HG02623 (cell line): ENCODE measurements at regions not wholly inside any gene's neighbourhood (a gene's known extent, or its start where the extent isn't known, plus 50 kb on each side); places are given as distances from the start of the nearest gene placed in this dataset.

Experiments
- ATAC-seq: cut with Tn5 transposase; IDR thresholded peaks from one replicate; pipeline ENCODE4 v1.9.1; 2021; ENCODE audit warnings: moderate library complexity; ENCODE audit not compliant: unreplicated experiment

GRCh38 chr4:142960867-142961644 is 115.0 kb upstream of the INPP4B start:
- no peak for ATAC-seq

GRCh38 chr4:142961866-142962265 is 115.8 kb upstream of the INPP4B start:
- no peak for ATAC-seq

GRCh38 chr4:142974328-142974727 is 128.2 kb upstream of the INPP4B start:
- no peak for ATAC-seq

GRCh38 chr4:142975618-142976017 is 129.5 kb upstream of the INPP4B start:
- ATAC-seq = no peak

- ATAC-seq = no peak
These were observed 130.4 kb upstream of the INPP4B start for GRCh38 chr4:142976482-142976881.

GRCh38 chr4:142977182-142977581 is 131.1 kb upstream of the INPP4B start:
- no peak for ATAC-seq

- ATAC-seq = no peak
These were observed 137.0 kb upstream of the INPP4B start for GRCh38 chr4:142983065-142983464.

- ATAC-seq = no peak
These were observed 137.5 kb upstream of the INPP4B start for GRCh38 chr4:142983589-142983988.

- no peak for ATAC-seq
These were observed 138.9 kb upstream of the INPP4B start for GRCh38 chr4:142984871-142985585.

- no peak for ATAC-seq
These were observed 168.5 kb upstream of the USP38 start for GRCh38 chr4:143016171-143016570.

- no peak for ATAC-seq
These were observed 167.5 kb upstream of the USP38 start for GRCh38 chr4:143017210-143017609.

- ATAC-seq = no peak
These were observed 165.4 kb upstream of the USP38 start for GRCh38 chr4:143019351-143019750.

GRCh38 chr4:143021384-143021783 is 163.3 kb upstream of the USP38 start:
- peak; percentile 76 for ATAC-seq

GRCh38 chr4:143023239-143023918 is 161.3 kb upstream of the USP38 start:
- ATAC-seq = no peak

GRCh38 chr4:143025081-143025704 is 159.5 kb upstream of the USP38 start:
- ATAC-seq = peak; percentile 45

- ATAC-seq = no peak
These were observed 158.1 kb upstream of the USP38 start for GRCh38 chr4:143026459-143027170.

- ATAC-seq = no peak
These were observed 149.1 kb upstream of the USP38 start for GRCh38 chr4:143035661-143036060.

- ATAC-seq = no peak
These were observed 148.3 kb upstream of the USP38 start for GRCh38 chr4:143036443-143036842.

GRCh38 chr4:143046454-143046853 is 138.3 kb upstream of the USP38 start:
- no peak for ATAC-seq

- no peak for ATAC-seq
These were observed 137.8 kb upstream of the USP38 start for GRCh38 chr4:143046906-143047305.

GRCh38 chr4:143054971-143055370 is 129.7 kb upstream of the USP38 start:
- ATAC-seq = no peak
